ENCODE measurements at regions not wholly inside any gene's neighbourhood (a gene's known extent, or its start where the extent isn't known, plus 50 kb on each side); places are given as distances from the start of the nearest gene placed in this dataset.

GRCh38 chr7:106183952-106184351 lies 71.8 kb upstream of the SYPL1 start:
- Histone ChIP-seq H3K27me3 (ENCODE audit: control insufficient read depth, insufficient read depth, low read length) (no peaks in the 10 kb centered on the region), H3K4me3 (ENCODE audit: low read depth, low read length) (no peak overlapping the region), H3K36me3 (ENCODE audit: control insufficient read depth, insufficient read depth, low read length) (no peaks in the 10 kb centered on the region)
- ChIA-PET POLR2A (interaction anchor here (0.6 kb wide), 1 partner anchor 324 kb away, joined by 3 read pairs; no protein-coding TSS in a partner anchor), CTCF (no interaction called here)
- no peak for TF ChIP-seq CTCF (IDR thresholded peaks at IDR 0.05; ENCODE audit: insufficient read depth, low read depth, low read length)
- DNase-seq (ENCODE audit: low read depth): no peak

GRCh38 chr7:106182904-106183303 lies 70.8 kb upstream of the SYPL1 start:
- Histone ChIP-seq H3K36me3 (ENCODE audit: control insufficient read depth, insufficient read depth, low read length) (no peaks in the 10 kb centered on the region), H3K27me3 (ENCODE audit: control insufficient read depth, insufficient read depth, low read length) (no peaks in the 10 kb centered on the region), H3K4me3 (ENCODE audit: low read depth, low read length) (no peak overlapping the region)
- POLR2A ChIA-PET: no interaction called here
- no peak for DNase-seq (ENCODE audit: low read depth)
- TF ChIP-seq CTCF (IDR thresholded peaks at IDR 0.05; ENCODE audit: insufficient read depth, low read depth, low read length): no peak
- CTCF ChIA-PET: no interaction called here

GRCh38 chr7:106181658-106182265 lies 69.7 kb upstream of the SYPL1 start:
- Histone ChIP-seq H3K4me3 (ENCODE audit: low read depth, low read length) (no peak overlapping the region), H3K36me3 (ENCODE audit: control insufficient read depth, insufficient read depth, low read length) (no peaks in the 10 kb centered on the region), H3K27me3 (ENCODE audit: control insufficient read depth, insufficient read depth, low read length) (no peaks in the 10 kb centered on the region)
- ChIA-PET CTCF (no interaction called here), POLR2A (no interaction called here)
- DNase-seq (ENCODE audit: low read depth): no peak
- no peak for TF ChIP-seq CTCF (IDR thresholded peaks at IDR 0.05; ENCODE audit: insufficient read depth, low read depth, low read length)

GRCh38 chr7:106180721-106181120 lies 68.6 kb upstream of the SYPL1 start:
- Histone ChIP-seq H3K27me3 (ENCODE audit: control insufficient read depth, insufficient read depth, low read length) (no peaks in the 10 kb centered on the region), H3K36me3 (ENCODE audit: control insufficient read depth, insufficient read depth, low read length) (no peaks in the 10 kb centered on the region), H3K4me3 (ENCODE audit: low read depth, low read length) (no peak overlapping the region)
- CTCF ChIA-PET: interaction anchor here (7.2 to 12.6 kb wide), 2 partner anchors 283 to 555 kb away, joined by 70 to 202 read pairs; no protein-coding TSS in a partner anchor
- POLR2A ChIA-PET: no interaction called here
- TF ChIP-seq CTCF (IDR thresholded peaks at IDR 0.05; ENCODE audit: insufficient read depth, low read depth, low read length): no peak
- DNase-seq (ENCODE audit: low read depth): no peak

GRCh38 chr7:106179256-106179655 lies 67.1 kb upstream of the SYPL1 start:
- ChIA-PET CTCF (interaction anchor here (0.6 to 12.6 kb wide), 10 partner anchors 9 to 970 kb away, joined by 3 to 202 read pairs (median 3); partner anchors contain the start of gene CCDC71L), POLR2A (no interaction called here)
- H3K27me3 ChIP-seq (ENCODE audit: control insufficient read depth, insufficient read depth, low read length): no peaks in the 10 kb centered on the region
- H3K36me3 ChIP-seq (ENCODE audit: control insufficient read depth, insufficient read depth, low read length): no peaks in the 10 kb centered on the region
- no peak overlapping the region for H3K4me3 ChIP-seq (ENCODE audit: low read depth, low read length)
- no peak for DNase-seq (ENCODE audit: low read depth)
- no peak for TF ChIP-seq CTCF (IDR thresholded peaks at IDR 0.05; ENCODE audit: insufficient read depth, low read depth, low read length)
